Psoas muscle (tissue), 7 donors: ENCODE measurements at regions not wholly inside any gene's neighbourhood (a gene's known extent, or its start where the extent isn't known, plus 50 kb on each side); places are given as distances from the start of the nearest gene placed in this dataset.

Experiments
- ATAC-seq, 4 donors: fragments of 200-7000 bp; cut with Tn5 transposase; one replicate each; pipeline ENCODE4 v1.9.1; 2020; ENCODE audit warnings: moderate library complexity in 3 of 4, mild to moderate bottlenecking in 2 of 4
- DNase-seq, 2 donors: peaks; one replicate each; pipeline ENCODE4 v3.0.0-alpha.2; 2020
- H3K27ac ChIP-seq: fragments of 200-600 bp; one replicate; pipeline ENCODE4 v1.8.0; 2022
- H3K27me3 ChIP-seq, 3 donors: fragments of 200-600 bp in 1 of 3; one replicate each; pipeline versions ENCODE4 v1.6.1 to v1.8.0; 2013 to 2022; ENCODE audit warnings: low read length in 2 of 3, mild to moderate bottlenecking in 2 of 3, moderate library complexity in 1 of 3; ENCODE audit not compliant: insufficient read depth in 3 of 3
- H3K36me3 ChIP-seq, 2 donors: fragments of 200-600 bp in 1 of 2; one replicate each; pipeline versions ENCODE4 v1.6.1 to v1.8.0; 2013 to 2022; ENCODE audit warnings: low read depth in 1 of 2, mild to moderate bottlenecking in 1 of 2, moderate library complexity in 1 of 2; ENCODE audit not compliant: insufficient read depth in 1 of 2
- H3K4me1 ChIP-seq: fragments of 200-600 bp; one replicate; pipeline ENCODE4 v1.8.0; 2022
- H3K4me3 ChIP-seq: fragments of 200-600 bp; one replicate; pipeline ENCODE4 v1.8.0; 2022; ENCODE audit warnings: mild to moderate bottlenecking
- H3K9me3 ChIP-seq: fragments of 200-600 bp; one replicate; pipeline ENCODE4 v1.8.0; 2022
- CTCF ChIP-seq: fragments of 200-600 bp; IDR thresholded peaks from one replicate; pipeline ENCODE4 v1.8.0; 2022; ENCODE audit warnings: antibody characterized with exemption
- WGBS, 3 donors: extraction: QIAGEN DNeasy Blood & Tissue Kit; methylation state at CpG; one replicate each; pipeline versions ENCODE4 v1.1.6 to v1.1.7; 2013; 5-methylcytosine and 5-hydroxymethylcytosine counted together
- intact Hi-C, 2 donors: fragments of 100-400 bp; cut with DNase I; formaldehyde crosslinking; loops; one replicate each; pipeline versions ENCODE4 v1.11.0 to v1.14.2; 2022
- donor health status: healthy with polysubstance abuse.
- donor health status: DM: no; HTN: no; CAD: no; lungs with moderate emphysema.
- donor health status: Bipolar disorder and iron deficiency.
- donor health status: healthy.
- donor health status: DM: yes; HTN: yes; CAD: no.
- donor health status: DM: no; HTN: no; CAD: no.
- donor health status: DM: yes; HTN: yes; CAD: no.

GRCh38 chr10:65395631-65396030, 1530.2 kb upstream of the LRRTM3 start:
- Histone ChIP-seq H3K36me3 (no peaks in the 10 kb centered on the region), H3K9me3 (no peaks in the 10 kb centered on the region), H3K4me3 (no peak overlapping the region), H3K27me3 (no peaks in the 10 kb centered on the region), H3K4me1 (no peaks in the 10 kb centered on the region), H3K27ac (no peak overlapping the region)
- no peak for ATAC-seq
- intact Hi-C loops, result no loop called here
- WGBS, 3 donors, result 95 to 97% (median 96%) methylated on average over 2 of the region's 2 CpGs
- TF ChIP-seq CTCF, result no peak
- DNase-seq, result no peak

DNA sequence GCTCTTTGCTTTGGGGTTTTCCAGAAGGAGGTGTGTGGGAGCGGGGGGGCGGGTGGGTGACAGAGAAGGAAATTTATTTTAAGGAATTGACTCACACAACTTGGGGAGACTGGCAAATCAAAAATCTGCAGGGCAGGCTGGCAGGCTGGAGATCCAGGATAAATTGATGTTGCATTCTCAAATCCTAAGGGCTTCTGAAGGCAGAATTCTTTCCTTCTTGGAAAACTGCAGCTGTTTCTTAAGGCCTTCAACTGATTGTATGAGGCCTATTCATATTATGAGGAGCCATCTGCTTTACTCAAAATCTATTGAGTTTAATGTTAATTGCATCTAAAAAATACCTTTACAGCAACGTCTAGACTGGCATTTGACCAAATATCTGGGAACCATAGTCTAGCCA, 1528.8 kb upstream of the LRRTM3 start:
- WGBS, 3 donors, result 70 to 76% (median 71%) methylated on average over 3 of the region's 3 CpGs
- ATAC-seq (no peak), DNase-seq (no peak)
- no peak overlapping the region for H3K27ac ChIP-seq
- no peaks in the 10 kb centered on the region for H3K27me3 ChIP-seq
- H3K4me1 ChIP-seq, result no peaks in the 10 kb centered on the region
- H3K4me3 ChIP-seq, result no peak overlapping the region
- H3K9me3 ChIP-seq, result no peaks in the 10 kb centered on the region
- no peak for TF ChIP-seq CTCF
- no peaks in the 10 kb centered on the region for H3K36me3 ChIP-seq
- intact Hi-C loops, result no loop called here

DNA sequence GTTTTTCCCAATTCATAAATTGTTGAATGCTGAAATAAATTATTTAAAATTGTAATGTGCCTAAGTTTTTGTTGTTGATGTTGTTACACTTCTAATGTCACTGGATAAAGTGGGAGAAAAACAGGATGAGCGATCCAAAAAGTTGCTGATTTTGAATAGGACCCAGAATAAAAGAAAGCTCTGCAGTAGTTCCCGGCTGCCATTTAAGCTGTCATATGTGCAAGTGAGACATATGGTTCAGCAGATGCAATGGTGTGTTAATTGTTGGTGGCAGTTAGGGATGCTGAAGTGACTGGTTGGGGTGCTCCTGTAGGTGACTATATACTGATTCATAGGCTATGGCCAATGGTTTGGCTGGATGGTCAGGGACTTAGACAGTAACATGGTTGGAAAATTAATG, 1517.4 kb upstream of the LRRTM3 start:
- no peak for TF ChIP-seq CTCF
- no peak overlapping the region for H3K4me3 ChIP-seq
- ATAC-seq (no peak), DNase-seq (no peak)
- 66 to 98% (median 77%) methylated on average over 2 of the region's 2 CpGs for WGBS, 3 donors
- H3K27ac ChIP-seq, result no peak overlapping the region
- no peaks in the 10 kb centered on the region for H3K9me3 ChIP-seq
- H3K27me3 ChIP-seq, result no peaks in the 10 kb centered on the region
- intact Hi-C loops, result no loop called here
- no peaks in the 10 kb centered on the region for H3K4me1 ChIP-seq
- no peaks in the 10 kb centered on the region for H3K36me3 ChIP-seq

- WGBS, 3 donors, result 64 to 72% (median 71%) methylated on average over 2 of the region's 2 CpGs
- intact Hi-C loops, result no loop called here
- DNase-seq (no peak), ATAC-seq (no peak)
- no peaks in the 10 kb centered on the region for H3K9me3 ChIP-seq
- no peak overlapping the region for H3K4me3 ChIP-seq
- no peaks in the 10 kb centered on the region for H3K36me3 ChIP-seq
- H3K27me3 ChIP-seq, result no peaks in the 10 kb centered on the region
- TF ChIP-seq CTCF, result no peak
- no peaks in the 10 kb centered on the region for H3K4me1 ChIP-seq
- H3K27ac ChIP-seq, result no peak overlapping the region
Observed at GRCh38 chr10:65413001-65413400, 1512.8 kb upstream of the LRRTM3 start.

DNA sequence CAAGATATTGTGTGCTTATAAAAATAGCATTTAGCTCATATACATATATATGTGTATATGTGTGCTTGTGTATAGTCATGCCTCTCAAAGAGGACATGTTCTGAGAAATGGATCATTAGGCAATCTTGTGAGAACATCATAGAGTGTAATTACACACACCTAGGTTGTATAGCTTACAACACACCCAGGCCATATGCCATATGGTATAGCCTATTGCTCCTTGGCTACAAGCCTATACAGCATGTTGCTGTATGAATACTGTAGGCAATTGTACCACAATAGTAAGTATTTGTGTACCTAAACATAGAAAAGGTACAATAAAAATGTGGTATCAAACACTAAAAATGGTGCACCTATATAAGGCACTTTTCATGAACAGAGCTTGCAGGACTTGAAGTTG, 1510.5 kb upstream of the LRRTM3 start:
- H3K4me1 ChIP-seq, result no peaks in the 10 kb centered on the region
- DNase-seq, result no peak
- no peaks in the 10 kb centered on the region for H3K27me3 ChIP-seq
- no peak overlapping the region for H3K4me3 ChIP-seq
- no peaks in the 10 kb centered on the region for H3K36me3 ChIP-seq
- no peak for ATAC-seq
- H3K27ac ChIP-seq, result no peak overlapping the region
- intact Hi-C loops, result no loop called here
- TF ChIP-seq CTCF, result no peak
- H3K9me3 ChIP-seq, result no peaks in the 10 kb centered on the region
